Hematopoietic multipotent progenitor cell treated with erythropoietin and hydrocortisone succinate and interleukin-3 and kit ligand, for 15 days (in vitro differentiated cells): ENCODE measurements at regions not wholly inside any gene's neighbourhood (a gene's known extent, or its start where the extent isn't known, plus 50 kb on each side); places are given as distances from the start of the nearest gene placed in this dataset.

Experiments used
- DNase-seq: peaks from one replicate; pipeline ENCODE4 v3.0.0-alpha.2; 2015; ENCODE audit warnings: low spot score

DNA sequence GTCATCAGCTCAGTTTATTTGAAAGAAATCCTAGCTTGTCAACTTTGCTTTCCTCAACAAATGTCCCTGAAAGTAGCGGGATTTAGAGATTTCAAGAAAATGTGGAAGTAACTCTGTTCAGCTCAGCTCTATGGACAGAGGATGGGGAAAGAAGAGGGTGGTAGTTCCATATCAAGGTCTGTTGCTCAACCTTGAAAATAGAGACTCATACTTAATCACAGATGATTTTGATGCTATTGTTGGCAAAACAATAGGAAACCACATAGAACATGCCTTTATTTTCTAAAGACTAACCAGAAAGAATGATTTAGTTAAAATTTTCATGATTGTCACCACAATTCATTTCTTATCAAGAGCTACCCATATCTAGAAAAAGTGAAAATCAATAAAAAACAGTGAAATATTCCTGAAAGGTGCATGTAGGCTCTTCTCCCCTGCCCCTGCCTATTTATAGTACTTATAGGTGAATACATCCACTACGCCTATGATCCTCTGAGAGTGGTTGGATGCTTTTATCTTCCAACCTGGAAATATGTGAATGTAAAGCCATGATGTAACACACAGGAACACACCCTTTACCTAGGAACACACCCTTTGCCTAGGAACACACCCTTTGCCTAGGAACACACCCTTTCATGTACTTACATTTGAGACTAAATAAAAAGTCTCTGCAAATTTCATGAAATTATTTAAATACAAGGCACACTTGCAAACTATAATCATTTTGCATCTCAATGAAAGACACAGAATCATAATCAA, 65.8 kb downstream of the ETAA1 start:
- DNase-seq: no peak

DNA sequence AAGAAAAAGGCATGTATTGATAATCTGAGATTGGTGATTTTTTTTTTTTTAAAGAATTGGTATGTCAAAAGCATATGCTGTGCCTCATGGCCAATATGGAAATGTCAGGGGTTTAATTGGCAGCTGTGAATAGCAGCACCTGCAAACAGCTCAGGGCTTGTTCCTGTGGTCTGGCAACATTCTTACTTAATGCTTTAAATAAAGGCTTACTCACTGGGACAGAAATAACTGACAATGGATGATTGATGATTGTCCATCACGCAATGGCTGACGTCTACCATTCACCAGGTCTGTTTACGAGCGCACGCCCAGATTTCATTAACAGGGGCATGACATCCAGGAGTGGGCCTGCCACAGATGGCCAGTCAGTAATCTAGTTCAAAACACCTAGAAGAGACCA, 66.7 kb downstream of the ETAA1 start:
- no peak for DNase-seq

DNA sequence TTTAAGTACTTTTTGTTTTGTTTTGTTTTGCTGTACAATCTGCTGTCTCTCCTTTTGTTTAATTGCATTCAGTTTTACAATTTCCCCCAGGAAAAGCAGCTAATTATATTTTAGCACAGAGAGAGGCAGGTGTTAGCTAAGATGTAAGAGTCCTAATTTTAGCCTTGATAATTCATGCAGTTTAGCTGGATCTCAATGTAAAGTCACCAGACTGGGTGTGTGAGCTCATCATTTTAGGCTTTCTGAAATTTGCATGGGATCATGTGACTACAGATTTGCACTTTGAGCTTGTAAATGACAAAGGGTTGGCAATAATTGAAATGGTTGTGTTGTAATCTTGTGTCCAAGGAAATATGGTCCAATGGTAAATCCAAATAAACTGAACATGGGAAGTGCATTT, 68.5 kb downstream of the ETAA1 start:
- DNase-seq: no peak

DNA sequence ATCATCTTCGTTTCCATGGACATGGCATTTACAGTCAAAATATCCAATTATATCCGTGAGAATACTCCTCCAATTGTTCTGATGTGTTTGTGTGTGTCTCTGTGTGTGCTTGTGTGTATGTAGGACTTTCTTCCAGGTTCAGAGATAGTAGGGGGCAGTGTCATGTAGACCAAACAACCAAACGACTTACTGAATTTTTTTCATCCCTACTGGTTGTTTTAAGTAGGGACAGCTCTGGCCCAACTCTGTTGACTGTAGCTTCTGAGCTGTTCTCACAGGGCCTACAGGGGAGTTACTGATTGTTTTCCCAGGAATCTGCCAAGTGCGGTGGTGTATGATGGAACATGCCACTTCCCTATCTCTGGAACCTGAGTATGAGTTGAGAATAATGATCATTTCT, 69.6 kb downstream of the ETAA1 start:
- DNase-seq: no peak

DNA sequence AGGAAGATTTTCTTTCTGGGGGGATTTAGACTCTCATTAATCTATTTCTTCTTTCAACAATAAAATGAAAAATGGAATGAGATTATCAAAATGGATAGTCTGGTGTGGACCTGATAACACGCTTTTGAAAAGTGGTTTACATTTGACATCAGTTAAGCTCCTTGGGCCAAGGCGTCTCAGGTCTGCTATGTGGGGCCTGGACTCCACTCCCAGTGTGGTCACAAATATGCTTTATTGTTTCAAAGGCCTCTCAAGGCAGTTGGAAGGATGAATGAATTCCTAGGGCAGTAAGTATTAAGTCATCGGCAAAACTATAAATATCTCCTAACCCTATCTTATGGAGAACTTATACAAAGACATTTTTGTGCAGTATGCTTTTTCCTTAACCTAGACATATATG, 74.5 kb downstream of the ETAA1 start:
- DNase-seq: no peak

DNA sequence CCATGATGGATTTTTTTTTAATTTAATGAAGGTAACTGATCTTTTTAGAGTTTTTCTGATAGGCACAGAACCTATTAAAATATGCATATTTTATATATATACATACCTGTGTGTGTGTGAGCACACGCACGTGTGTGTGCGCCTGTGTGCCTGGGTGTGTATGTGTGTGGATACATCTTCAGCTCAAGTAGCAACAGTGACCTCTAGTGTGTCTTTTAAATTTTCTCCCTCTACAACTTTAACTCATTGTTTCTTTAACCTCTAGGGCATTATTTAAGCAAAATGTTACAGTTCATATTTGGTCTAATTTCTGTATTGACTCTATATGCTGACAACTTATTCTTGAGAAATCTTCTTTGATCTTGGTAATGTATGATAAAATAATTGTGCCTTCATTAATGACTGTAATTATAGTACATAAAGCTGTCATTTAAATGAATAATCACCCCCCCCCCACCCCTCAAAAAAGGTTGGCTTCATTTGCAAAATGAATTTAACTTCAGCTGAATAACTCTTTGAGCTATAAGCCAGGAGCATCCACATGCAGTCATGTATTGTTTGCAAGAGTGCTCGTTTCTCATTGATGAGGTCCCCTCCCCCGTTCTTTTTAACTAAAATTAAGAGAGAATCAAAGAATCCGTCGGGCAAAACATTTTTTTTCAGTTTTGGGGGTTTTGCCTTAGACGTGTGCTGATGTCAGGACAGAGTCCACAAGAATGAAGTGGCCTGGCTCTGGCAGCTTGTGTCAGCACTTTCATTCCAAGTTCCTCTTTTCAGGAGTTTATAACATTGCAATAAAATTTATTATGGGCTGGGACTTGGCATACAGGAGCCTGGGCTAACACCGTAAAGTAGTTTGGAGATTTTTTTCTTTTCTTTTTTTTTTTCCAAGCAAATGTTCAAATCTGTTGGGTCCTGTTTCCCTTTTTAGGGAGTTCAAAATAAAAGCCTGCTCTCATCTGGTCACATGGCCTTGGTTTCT, 80.0 kb downstream of the ETAA1 start:
- DNase-seq: no peak

DNA sequence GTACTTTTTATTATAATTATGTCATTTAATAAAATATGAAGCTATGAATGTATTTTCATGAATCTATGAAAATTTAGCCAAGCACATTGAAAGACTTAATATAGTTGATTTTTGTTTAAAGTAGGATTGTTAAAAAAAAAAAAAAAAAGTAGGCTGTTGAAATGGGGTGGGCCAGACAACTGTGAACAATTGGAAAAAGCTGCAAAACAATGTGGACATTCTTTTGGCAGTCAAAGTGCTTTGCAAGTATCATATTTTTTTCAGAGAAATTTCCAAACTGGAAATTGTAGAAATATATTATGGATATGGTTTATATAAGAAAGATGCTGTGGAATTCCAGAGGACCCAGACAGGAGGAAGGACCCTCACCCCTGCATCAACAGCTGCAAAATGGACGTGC, 82.1 kb downstream of the ETAA1 start:
- DNase-seq: no peak

DNA sequence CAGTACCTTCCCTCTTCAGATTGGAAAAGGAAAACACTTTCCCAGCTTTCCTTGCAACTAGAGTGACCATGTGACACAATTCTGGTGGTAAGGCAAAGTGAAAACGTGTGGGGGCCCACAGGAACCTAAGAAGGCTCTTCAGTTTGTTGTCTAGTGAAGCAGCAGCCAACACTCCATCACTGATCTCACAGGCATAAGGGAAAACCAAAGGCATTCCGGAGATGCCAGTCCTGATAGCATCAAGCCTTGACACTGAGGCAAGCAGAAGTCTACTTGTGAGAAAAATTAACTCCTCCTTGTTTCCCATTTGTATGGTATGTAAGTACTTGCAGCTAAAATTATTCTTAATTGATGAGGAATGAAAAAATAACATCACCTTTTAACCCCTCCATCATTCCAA, 88.3 kb downstream of the ETAA1 start:
- DNase-seq: no peak

DNA sequence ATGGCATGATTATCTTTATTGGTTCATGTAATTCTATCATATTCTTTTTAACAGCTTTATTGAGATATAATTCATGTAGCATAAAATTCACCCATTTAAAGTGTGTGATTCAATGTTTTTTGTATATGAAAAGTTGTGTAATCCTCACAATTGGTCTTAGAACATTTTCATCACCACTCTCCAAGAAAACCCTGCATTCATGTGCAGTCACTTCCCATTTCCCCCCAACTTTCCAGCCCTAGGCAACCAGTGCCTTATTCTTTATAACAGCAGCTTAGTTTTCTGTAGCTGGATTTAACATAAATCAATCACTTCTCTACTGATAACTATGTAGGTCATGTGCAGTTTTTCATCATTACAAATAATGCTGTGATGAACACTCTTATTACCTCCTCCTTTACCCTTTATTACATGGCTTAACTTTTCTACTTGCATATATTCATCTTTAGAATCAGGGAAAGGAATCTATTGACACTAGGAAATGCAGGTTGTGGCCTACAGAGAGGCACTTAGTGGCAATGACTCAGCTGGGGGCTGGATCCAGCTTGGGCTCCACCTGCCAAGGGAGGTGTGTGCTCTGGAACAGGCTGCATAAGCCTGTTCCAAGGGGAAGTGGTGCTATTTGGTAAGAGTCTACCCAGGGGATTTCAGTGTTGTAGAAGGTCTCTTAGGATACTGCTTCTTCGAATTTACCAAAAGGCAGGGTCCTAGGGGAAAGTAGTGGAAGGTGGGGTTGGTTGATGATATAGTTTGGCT, 89.1 kb downstream of the ETAA1 start:
- no peak for DNase-seq

DNA sequence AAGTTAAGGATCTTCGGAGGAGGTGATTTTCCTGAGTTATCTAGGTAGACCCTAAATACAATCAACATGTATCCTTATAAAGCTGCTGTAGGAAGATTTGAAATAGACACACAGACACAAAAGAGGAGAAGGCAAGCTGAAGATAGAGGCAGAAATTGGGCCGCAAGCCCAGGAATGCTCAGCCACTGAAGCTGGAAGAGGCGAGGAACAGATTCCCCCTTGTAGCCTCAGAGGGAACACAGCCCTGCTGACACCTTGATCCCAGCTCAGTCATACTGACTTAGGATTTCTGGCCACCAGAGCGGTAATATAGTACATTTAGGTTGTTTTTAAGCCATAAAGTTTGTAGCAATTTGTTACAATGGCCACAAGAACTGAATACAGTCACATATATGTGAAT, 90.9 kb downstream of the ETAA1 start:
- no peak for DNase-seq

DNA sequence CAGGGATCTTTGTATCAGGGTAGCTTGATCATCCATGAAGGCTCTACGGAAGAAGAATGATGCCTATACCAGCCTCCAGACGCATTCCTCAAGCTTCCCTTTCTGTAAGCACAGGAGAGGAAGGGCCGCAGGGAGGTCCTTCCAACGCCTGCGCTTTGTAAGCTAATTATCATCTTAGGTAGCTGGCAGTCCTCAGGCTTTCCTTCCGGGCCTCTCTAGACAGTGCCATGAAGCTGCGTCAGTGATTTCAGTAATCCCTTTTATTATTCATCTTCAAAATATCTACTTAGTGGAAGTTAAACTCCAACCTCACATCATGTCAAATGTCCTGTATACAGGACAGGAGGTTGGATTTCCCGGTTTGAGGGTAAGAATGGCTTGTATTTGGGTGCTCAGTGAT, 92.3 kb downstream of the ETAA1 start:
- no peak for DNase-seq

DNA sequence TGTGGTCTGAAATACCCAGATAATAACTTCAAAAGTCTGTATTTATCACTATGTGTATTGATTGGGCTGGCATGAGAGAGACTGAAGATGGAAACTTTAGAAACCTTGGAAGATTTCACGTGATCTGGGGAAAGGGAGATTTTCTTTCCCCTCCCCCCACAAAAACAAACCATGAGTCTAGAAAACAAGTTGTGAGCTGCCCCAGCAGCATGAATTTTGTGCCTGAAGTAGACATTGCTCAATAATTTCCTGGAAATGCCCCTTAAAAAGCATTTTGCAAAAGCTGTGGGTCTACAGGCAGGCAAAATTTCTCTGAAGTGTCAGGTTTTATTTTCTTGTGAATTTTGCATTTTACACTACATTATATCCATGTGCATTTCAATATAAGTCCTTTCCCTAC, 101.8 kb downstream of the ETAA1 start:
- no peak for DNase-seq

DNA sequence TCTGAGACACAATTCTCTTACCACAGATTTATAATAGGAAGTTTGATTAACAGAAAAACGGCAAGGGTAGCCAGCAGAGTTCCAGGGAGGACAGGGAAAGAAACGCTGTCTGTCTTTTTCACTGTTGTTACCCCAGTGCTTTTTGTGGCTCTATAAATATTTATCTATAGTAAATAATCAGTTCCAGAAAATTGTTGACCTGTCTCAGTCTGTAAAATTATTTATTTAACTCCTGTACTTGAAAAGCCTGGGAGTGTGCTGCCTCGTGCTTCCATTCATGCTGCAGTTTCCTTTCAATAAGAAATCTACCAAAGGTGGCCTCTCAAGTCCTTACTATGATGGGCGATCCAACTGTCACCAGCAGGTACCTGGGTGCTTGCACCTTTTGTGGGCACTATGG, 102.9 kb downstream of the ETAA1 start:
- DNase-seq: no peak

DNA sequence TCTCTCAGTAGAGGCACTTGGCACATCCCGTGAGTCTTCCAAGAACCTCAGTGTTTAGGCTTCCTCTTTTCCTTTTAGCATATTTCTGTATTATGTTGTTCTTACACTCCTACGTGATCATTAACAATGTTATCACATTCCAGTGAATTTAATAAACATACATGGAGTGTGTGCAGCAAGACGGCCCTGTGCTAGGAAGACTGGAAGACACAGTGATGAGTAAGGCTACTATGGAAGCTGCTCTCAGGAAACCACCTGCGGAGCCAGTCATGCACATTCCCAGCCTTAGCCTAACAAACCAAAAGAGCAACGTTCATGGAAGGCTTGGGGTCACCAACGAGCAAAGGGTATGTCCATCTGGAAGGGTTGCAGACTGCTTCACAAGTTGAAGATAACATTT, 103.4 kb downstream of the ETAA1 start:
- no peak for DNase-seq

DNA sequence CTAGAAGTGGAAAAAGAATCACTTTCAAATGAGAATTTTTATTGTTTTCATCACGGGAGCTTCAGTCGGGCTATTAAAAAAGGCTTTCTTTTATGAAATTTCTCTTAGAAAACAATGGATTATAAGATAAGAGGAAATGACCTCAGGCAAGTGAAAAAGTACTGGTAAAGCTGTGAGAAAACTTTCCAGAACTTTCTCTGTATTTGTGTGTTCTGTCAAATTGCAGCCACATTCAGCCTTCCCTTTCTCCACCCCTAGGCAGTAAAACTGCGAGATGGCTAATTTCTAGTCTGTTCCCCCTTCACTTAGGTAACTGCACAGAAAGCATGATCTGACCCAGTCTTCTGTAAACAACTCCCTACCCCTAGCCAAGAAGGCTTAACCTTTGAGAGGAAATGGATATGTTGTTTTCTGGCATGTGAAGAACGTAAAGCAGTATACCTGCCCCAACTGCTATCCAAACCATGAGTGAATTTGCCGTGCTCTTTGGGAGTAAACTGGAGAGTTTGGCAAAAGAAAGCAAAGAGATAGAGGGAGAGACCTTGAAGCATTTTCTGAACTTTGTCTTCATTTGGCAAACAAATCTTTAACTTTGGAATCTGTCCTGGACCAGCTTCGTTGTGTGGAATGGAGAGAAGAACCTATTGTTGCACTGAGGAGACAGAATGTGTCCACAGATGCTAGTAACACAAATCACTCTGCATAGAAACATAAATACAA, 105.4 kb downstream of the ETAA1 start:
- DNase-seq: no peak

DNA sequence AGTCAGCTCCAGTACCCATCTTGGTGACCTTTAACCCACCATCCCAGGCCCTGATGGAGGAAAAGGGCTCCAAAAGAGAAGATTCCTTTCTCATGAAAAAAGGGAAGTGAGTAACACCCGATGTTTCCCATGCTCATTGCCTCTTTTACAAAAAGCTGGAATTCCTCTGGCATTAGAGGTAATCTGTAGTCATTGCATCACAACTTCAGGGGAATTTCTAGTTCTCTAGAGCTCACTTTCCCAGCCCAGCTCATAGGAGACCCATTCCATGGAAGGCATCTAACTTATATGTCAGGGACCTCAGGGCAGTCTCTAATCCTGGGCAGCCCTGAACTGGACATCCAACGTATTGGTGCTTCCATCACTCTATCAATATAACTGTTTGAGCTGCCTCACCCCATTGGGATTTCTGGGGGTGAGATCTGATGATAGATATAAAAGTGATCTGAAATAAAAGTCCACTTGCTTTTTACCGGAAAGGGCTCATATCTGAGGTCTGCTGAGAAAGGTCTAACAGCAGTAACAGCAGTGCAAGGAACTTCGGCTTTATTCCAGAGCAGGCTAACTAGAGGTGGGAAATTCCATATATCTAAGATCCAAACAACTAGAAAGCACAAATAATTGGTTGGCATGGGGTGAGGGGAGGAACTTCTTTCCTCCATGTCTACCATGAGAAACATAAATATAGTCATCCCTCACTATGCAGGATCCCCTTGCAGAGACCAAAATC, 106.1 kb downstream of the ETAA1 start:
- DNase-seq: no peak

DNA sequence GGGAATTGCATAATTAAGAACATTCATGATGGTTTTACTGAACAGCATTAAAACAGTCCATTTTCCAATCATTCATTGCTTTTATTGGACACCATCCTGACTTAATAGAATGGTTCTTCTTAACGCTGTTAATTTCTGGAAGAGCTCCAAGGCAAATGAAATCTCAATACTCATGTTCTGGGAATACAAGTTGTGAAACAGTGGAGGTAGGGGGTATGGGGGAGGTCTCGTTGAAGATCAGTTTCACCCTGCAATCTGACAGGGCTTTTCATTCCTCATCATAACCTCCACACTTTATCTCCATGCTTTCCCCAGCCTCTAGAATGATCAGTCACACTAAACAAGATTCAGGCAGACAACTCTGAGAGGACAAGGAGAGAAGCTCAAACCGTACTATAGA, 113.6 kb downstream of the ETAA1 start:
- no peak for DNase-seq

DNA sequence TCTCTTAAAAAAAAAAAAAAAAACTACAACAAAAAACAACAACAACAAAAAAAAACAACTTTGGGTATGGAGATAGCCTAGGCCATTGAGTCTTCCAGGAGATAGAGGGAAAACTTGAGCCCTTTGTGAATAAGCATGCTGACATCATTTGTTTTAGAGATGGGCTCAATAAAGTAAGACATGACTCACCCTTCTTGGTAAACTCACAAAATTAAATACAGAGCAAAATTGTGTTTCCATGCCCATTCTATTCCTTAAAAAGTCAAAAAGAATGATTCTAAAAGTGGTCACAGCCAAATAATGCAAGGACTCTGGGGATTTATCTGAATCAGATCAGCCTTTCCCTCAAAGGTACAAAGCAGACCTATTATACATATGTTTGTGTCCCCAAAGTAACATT, 117.4 kb downstream of the ETAA1 start:
- no peak for DNase-seq

DNA sequence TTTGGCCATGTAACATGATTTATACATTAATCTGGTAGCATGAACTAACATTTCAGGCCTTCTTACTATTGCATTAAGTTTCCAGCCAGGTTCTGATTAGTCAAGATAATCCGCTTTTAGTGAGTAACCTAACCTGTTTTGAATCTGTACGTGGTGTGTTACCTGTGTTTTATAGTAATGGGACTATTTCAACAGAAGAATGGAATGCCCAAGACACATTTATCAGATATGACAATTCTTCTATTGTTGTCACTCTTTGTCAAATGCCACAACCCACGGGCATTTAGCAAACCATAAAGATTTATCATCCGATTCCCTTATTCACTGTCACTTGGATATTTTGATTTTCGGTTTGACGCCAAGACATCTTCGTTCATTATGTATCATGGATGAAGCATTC, 117.9 kb downstream of the ETAA1 start:
- DNase-seq: no peak

DNA sequence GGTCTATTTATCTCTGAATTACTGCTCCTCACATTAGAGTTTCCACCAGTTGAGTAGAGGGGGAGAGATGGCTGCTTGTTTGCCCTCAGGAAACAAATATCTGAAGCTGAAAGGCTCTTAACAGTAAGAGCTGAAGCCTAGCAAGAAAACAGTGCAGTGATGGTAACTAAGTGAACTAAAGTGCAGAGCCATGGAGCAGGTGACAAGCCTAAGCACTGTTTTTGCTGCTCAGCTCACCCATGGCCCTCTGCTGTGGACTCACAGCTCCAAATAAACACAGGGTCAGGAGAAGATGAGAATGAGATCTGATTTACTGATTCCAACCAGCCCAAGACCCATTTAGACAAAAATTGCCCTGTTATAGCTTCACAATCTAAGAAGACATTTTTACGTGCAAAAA, 118.4 kb downstream of the ETAA1 start:
- DNase-seq: no peak

DNA sequence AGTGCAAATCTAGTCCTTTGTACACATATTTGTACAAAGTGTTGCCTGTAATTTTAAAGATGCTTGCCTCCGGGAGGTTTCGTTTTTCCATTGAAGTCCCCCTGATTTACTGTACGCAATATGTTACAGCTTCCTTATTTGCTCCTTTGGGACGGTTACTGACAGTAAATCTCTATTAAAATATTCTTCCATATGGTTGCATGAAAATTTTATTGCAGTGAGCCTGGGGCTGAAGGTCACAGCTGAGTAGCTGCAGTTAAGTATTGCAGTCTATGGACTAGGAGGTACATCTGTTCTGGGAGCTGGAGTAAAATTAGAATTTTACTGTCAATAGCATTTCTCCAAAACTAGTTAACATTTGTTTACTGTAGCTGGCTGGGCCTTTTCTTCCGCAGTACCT, 119.2 kb downstream of the ETAA1 start:
- no peak for DNase-seq
